ENCODE measurements at regions not wholly inside any gene's neighbourhood (a gene's known extent, or its start where the extent isn't known, plus 50 kb on each side); places are given as distances from the start of the nearest gene placed in this dataset.

DNA sequence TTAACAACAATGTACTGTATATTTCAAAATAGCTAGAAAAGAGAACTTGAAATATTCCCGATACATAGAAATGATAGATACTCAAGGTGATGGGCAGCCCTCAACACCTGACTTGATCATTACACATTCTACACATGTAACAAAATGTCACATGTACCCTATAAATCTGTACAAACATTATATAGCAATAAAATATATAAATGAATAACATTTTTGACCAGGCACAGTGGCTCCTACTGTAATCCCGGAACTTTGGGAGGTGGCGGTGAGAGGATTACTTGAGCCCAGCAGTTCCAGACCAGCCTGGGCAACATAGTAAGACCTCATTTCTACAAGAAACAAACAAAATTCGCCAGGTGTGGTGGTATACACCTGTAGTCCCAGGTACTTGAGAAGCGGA lies 659.5 kb upstream of the NRP1 start:
- H2AFZ ChIP-seq: no peak overlapping the region
- no peak overlapping the region for H3K9ac ChIP-seq
- no peak for DNase-seq
- in situ Hi-C loops (cut with MboI): no loop called here
- no peak overlapping the region for H3K27ac ChIP-seq
- H3K79me2 ChIP-seq (ENCODE audit: insufficient read depth): no peaks in the 10 kb centered on the region
- H3K9me2 ChIP-seq (ENCODE audit: insufficient read depth): no peaks in the 10 kb centered on the region
- H3K4me3 ChIP-seq: no peak overlapping the region
- no peaks in the 10 kb centered on the region for H3K27me3 ChIP-seq (replicated peaks; ENCODE audit: insufficient read depth)
- H3K4me1 ChIP-seq (ENCODE audit: insufficient read depth): no peaks in the 10 kb centered on the region
- 79 to 82% methylated on average over 5 of the region's 5 CpGs for WGBS, 2 experiments (ENCODE audit: low coverage in 1 of 2, low lambda C conversion rate in 2 of 2, missing lambda C conversion rate in 2 of 2)
- H4K20me1 ChIP-seq (ENCODE audit: insufficient read depth): no peaks in the 10 kb centered on the region
- H3K4me2 ChIP-seq (ENCODE audit: unreplicated experiment): no peak overlapping the region
- TF ChIP-seq EZH2phosphoT487 (IDR thresholded peaks at IDR 0.05; ENCODE audit: insufficient read depth, low read depth): no peak
- no peak for TF ChIP-seq EZH2 (IDR thresholded peaks at IDR 0.05; ENCODE audit: insufficient read depth, poor library complexity, severe bottlenecking)
- H3K9me3 ChIP-seq (ENCODE audit: low read depth): no peaks in the 10 kb centered on the region
- H3F3A ChIP-seq (ENCODE audit: insufficient read depth): no peaks in the 10 kb centered on the region
- H3K36me3 ChIP-seq (ENCODE audit: low read depth): no peaks in the 10 kb centered on the region

DNA sequence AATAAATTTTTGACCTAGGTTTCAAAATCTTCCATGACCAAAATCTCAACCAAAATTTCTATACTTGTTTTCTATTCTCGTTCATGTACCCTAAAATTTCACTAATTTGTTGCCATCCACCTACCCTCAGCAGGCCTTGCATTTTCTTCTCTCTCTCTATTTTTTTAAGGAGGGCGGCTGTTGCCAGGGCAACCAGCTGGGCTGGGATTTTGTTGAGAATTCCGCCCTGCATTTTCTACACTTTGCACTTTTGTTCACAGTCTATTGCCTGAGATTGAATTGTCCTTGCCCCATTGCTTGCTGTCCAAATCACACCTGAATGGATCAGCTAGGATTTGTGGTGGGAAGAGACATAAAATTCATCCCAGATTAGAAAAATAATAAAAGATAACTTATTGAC lies 657.5 kb upstream of the NRP1 start:
- no peaks in the 10 kb centered on the region for H3K79me2 ChIP-seq (ENCODE audit: insufficient read depth)

GRCh38 chr10:33986515-33986914 lies 652.0 kb upstream of the NRP1 start:
- Histone ChIP-seq H3K9ac (no peak overlapping the region), H3K27me3 (replicated peaks; ENCODE audit: insufficient read depth) (no peaks in the 10 kb centered on the region), H3K27ac (no peak overlapping the region), H3F3A (ENCODE audit: insufficient read depth) (no peaks in the 10 kb centered on the region), H3K9me2 (ENCODE audit: insufficient read depth) (no peaks in the 10 kb centered on the region), H3K36me3 (ENCODE audit: low read depth) (no peaks in the 10 kb centered on the region), H4K20me1 (ENCODE audit: insufficient read depth) (no peaks in the 10 kb centered on the region), H3K79me2 (ENCODE audit: insufficient read depth) (no peaks in the 10 kb centered on the region), H3K9me3 (ENCODE audit: low read depth) (no peaks in the 10 kb centered on the region), H3K4me1 (ENCODE audit: insufficient read depth) (no peaks in the 10 kb centered on the region), H3K4me2 (ENCODE audit: unreplicated experiment) (no peak overlapping the region), H3K4me3 (no peak overlapping the region), H2AFZ (no peak overlapping the region)
- no peak for DNase-seq
- TF ChIP-seq EZH2 (IDR thresholded peaks at IDR 0.05; ENCODE audit: insufficient read depth, poor library complexity, severe bottlenecking) (no peak), EZH2phosphoT487 (IDR thresholded peaks at IDR 0.05; ENCODE audit: insufficient read depth, low read depth) (no peak)
- 53 to 61% methylated on average over 4 of the region's 4 CpGs for WGBS, 2 experiments (ENCODE audit: low coverage in 1 of 2, low lambda C conversion rate in 2 of 2, missing lambda C conversion rate in 2 of 2)
- in situ Hi-C loops (cut with MboI): no loop called here

More for the DNA sequence above, 657.5 kb upstream of the NRP1 start:
- Histone ChIP-seq H3K9ac (no peak overlapping the region), H2AFZ (no peak overlapping the region), H3K36me3 (ENCODE audit: low read depth) (no peaks in the 10 kb centered on the region), H3K9me2 (ENCODE audit: insufficient read depth) (no peaks in the 10 kb centered on the region), H3K27me3 (replicated peaks; ENCODE audit: insufficient read depth) (no peaks in the 10 kb centered on the region), H3K27ac (no peak overlapping the region), H3K4me1 (ENCODE audit: insufficient read depth) (no peaks in the 10 kb centered on the region), H3F3A (ENCODE audit: insufficient read depth) (no peaks in the 10 kb centered on the region), H3K9me3 (ENCODE audit: low read depth) (no peaks in the 10 kb centered on the region), H3K4me2 (ENCODE audit: unreplicated experiment) (no peak overlapping the region), H3K4me3 (no peak overlapping the region), H4K20me1 (ENCODE audit: insufficient read depth) (no peaks in the 10 kb centered on the region)
- in situ Hi-C loops (cut with MboI): no loop called here
- WGBS, 2 experiments (ENCODE audit: low coverage in 1 of 2, low lambda C conversion rate in 2 of 2, missing lambda C conversion rate in 2 of 2): 61 to 62% methylated on average over 3 of the region's 3 CpGs
- DNase-seq: no peak
- TF ChIP-seq EZH2phosphoT487 (IDR thresholded peaks at IDR 0.05; ENCODE audit: insufficient read depth, low read depth) (no peak), EZH2 (IDR thresholded peaks at IDR 0.05; ENCODE audit: insufficient read depth, poor library complexity, severe bottlenecking) (no peak)

GRCh38 chr10:33986016-33986415 lies 651.5 kb upstream of the NRP1 start:
- H3K4me1 ChIP-seq (ENCODE audit: insufficient read depth): no peaks in the 10 kb centered on the region
- no peak overlapping the region for H2AFZ ChIP-seq
- H3K36me3 ChIP-seq (ENCODE audit: low read depth): no peaks in the 10 kb centered on the region
- H3K27ac ChIP-seq: no peak overlapping the region
- H3K9me2 ChIP-seq (ENCODE audit: insufficient read depth): no peaks in the 10 kb centered on the region
- H3K9ac ChIP-seq: no peak overlapping the region
- DNase-seq: no peak
- TF ChIP-seq EZH2phosphoT487 (IDR thresholded peaks at IDR 0.05; ENCODE audit: insufficient read depth, low read depth): no peak
- no peaks in the 10 kb centered on the region for H4K20me1 ChIP-seq (ENCODE audit: insufficient read depth)
- no peaks in the 10 kb centered on the region for H3K79me2 ChIP-seq (ENCODE audit: insufficient read depth)
- in situ Hi-C loops (cut with MboI): no loop called here
- no peak overlapping the region for H3K4me2 ChIP-seq (ENCODE audit: unreplicated experiment)
- WGBS, 2 experiments (ENCODE audit: low coverage in 1 of 2, low lambda C conversion rate in 2 of 2, missing lambda C conversion rate in 2 of 2): 79 to 84% methylated on average over 4 of the region's 4 CpGs
- H3K27me3 ChIP-seq (replicated peaks; ENCODE audit: insufficient read depth): no peaks in the 10 kb centered on the region
- H3F3A ChIP-seq (ENCODE audit: insufficient read depth): no peaks in the 10 kb centered on the region
- no peaks in the 10 kb centered on the region for H3K9me3 ChIP-seq (ENCODE audit: low read depth)
- H3K4me3 ChIP-seq: no peak overlapping the region

DNA sequence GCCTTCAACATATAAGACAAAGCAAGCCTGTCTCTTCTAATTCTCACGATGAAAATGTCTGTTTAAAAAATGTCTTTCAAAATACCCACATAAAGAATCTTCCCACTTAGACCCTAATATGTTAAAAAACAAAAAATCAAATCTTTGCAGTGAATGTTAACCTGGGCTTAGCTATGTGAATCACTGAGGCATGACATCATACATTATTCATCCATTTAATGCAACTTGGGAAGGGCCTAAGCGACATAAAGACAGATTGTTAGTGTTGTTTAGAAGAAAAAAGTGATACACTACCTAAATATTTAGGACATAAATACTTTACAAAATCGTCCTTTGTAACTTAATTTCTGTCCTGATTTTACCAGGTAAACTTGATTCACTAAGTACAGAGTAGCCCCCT lies 648.5 kb upstream of the NRP1 start:
- no peaks in the 10 kb centered on the region for H3F3A ChIP-seq (ENCODE audit: insufficient read depth)

More for the DNA sequence above, 648.5 kb upstream of the NRP1 start:
- Histone ChIP-seq H3K9me3 (ENCODE audit: low read depth) (no peaks in the 10 kb centered on the region), H3K27me3 (replicated peaks; ENCODE audit: insufficient read depth) (no peaks in the 10 kb centered on the region; the same call in 1 of the 2 replicates), H3K9ac (no peak overlapping the region), H3K36me3 (ENCODE audit: low read depth) (no peaks in the 10 kb centered on the region), H2AFZ (no peak overlapping the region), H3K4me3 (no peak overlapping the region), H3K79me2 (ENCODE audit: insufficient read depth) (no peaks in the 10 kb centered on the region), H3K27ac (no peak overlapping the region), H4K20me1 (ENCODE audit: insufficient read depth) (no peaks in the 10 kb centered on the region), H3K9me2 (ENCODE audit: insufficient read depth) (no peaks in the 10 kb centered on the region), H3K4me2 (ENCODE audit: unreplicated experiment) (no peak overlapping the region), H3K4me1 (ENCODE audit: insufficient read depth) (no peaks in the 10 kb centered on the region)
- WGBS, 2 experiments (ENCODE audit: low coverage in 1 of 2, low lambda C conversion rate in 2 of 2, missing lambda C conversion rate in 2 of 2): 60 to 61% methylated on average over 3 of the region's 3 CpGs
- in situ Hi-C loops (cut with MboI): no loop called here
- TF ChIP-seq EZH2phosphoT487 (IDR thresholded peaks at IDR 0.05; ENCODE audit: insufficient read depth, low read depth): no peak
- no peak for TF ChIP-seq EZH2 (IDR thresholded peaks at IDR 0.05; ENCODE audit: insufficient read depth, poor library complexity, severe bottlenecking)
- peak; percentile 28 for DNase-seq
